ENCODE measurements at regions not wholly inside any gene's neighbourhood (a gene's known extent, or its start where the extent isn't known, plus 50 kb on each side); places are given as distances from the start of the nearest gene placed in this dataset.
"Not testable (repeated sequence)": the region's sequence is repeated elsewhere in the genome, so short reads cannot be mapped to it uniquely, and the experiment has no call there.

- DNase-seq = no peak
Observed at GRCh38 chr10:57661206-57661605, 606.5 kb downstream of the IPMK start.

- DNase-seq = peak; percentile 16 to 35
Observed at GRCh38 chr10:57657164-57657765, 610.4 kb downstream of the IPMK start.

GRCh38 chr10:57654856-57655255 lies 612.8 kb downstream of the IPMK start:
- DNase-seq = no peak

GRCh38 chr10:57645108-57645507 lies 622.6 kb downstream of the IPMK start:
- DNase-seq = not testable (repeated sequence)

- no peak for DNase-seq
Observed at GRCh38 chr10:57638411-57638810, 629.3 kb downstream of the IPMK start.

- no peak for DNase-seq
Observed at GRCh38 chr10:57628592-57629284, 639.0 kb downstream of the IPMK start.

GRCh38 chr10:57627642-57628178 lies 640.0 kb downstream of the IPMK start:
- no peak for DNase-seq

GRCh38 chr10:57624856-57625592 lies 642.7 kb downstream of the IPMK start:
- no peak for DNase-seq

- no peak for DNase-seq
Observed at GRCh38 chr10:57624066-57624465, 643.6 kb downstream of the IPMK start.

GRCh38 chr10:57621466-57621865 lies 646.2 kb downstream of the IPMK start:
- DNase-seq = no peak

GRCh38 chr10:57605948-57606485 lies 661.7 kb downstream of the IPMK start:
- no peak for DNase-seq

- no peak for DNase-seq
Observed at GRCh38 chr10:57599440-57599839, 668.3 kb downstream of the IPMK start.

- DNase-seq = no peak
Observed at GRCh38 chr10:57593983-57594573, 673.6 kb downstream of the IPMK start.

- no peak for DNase-seq
Observed at GRCh38 chr10:57579926-57580325, 687.8 kb downstream of the IPMK start.

- DNase-seq = no peak
Observed at GRCh38 chr10:57562211-57562610, 705.5 kb downstream of the IPMK start.

- DNase-seq = not testable (repeated sequence)
Observed at GRCh38 chr10:57551774-57552173, 715.9 kb downstream of the IPMK start.

GRCh38 chr10:57535306-57535705 lies 732.4 kb downstream of the IPMK start:
- DNase-seq = no peak

- no peak for DNase-seq
Observed at GRCh38 chr10:57513637-57514036, 754.1 kb downstream of the IPMK start.

- no peak for DNase-seq
Observed at GRCh38 chr10:57507788-57508187, 759.9 kb downstream of the IPMK start.

GRCh38 chr10:57506414-57507094 lies 761.1 kb downstream of the IPMK start:
- DNase-seq = no peak

GRCh38 chr10:57494486-57494885 lies 773.2 kb downstream of the IPMK start:
- no peak for DNase-seq

- DNase-seq = no peak
Observed at GRCh38 chr10:57482259-57482658, 785.4 kb downstream of the IPMK start.

Measured in activated CD4-positive, alpha-beta T cell treated with anti-CD3 and anti-CD28 coated beads, Interleukin-2, amount 50 U/mL, for 48 hours (primary cell).